ENCODE measurements at regions not wholly inside any gene's neighbourhood (a gene's known extent, or its start where the extent isn't known, plus 50 kb on each side); places are given as distances from the start of the nearest gene placed in this dataset.

DNA sequence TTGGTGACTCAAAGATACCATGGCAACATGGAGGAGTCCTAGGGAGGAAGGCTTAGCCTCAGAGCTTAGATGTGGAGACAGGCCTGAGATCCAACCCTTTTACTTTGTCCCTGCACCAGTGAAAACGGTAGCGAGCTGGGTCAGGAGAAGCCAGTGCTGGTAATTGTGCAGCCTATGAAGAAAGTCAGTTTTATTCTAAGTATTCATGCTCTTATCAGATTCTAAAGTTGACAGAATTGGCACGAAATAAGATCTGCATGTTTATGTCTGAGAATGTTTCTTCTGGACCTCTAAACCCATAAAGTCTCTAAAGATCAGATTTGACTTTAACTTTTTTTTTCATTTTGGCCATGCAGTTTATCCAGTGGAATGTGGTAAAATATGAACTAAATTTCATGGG, 93.8 kb downstream of the SCG2 start:
- Histone ChIP-seq H4K20me1 (ENCODE audit: insufficient read depth, low read length) (no peaks in the 10 kb centered on the region), H3K79me2 (ENCODE audit: low read length) (no peaks in the 10 kb centered on the region), H3K9me3 (ENCODE audit: insufficient read depth, low read length) (no peaks in the 10 kb centered on the region), H3K27ac (ENCODE audit: low read length) (no peak overlapping the region), H3K27me3 (ENCODE audit: low read depth, low read length) (no peaks in the 10 kb centered on the region), H3K36me3 (replicated peaks; ENCODE audit: low read depth, low read length) (no peaks in the 10 kb centered on the region), H3K4me1 (ENCODE audit: low read length) (no peaks in the 10 kb centered on the region), H2AFZ (ENCODE audit: low read depth, low read length) (no peak overlapping the region), H3K4me3 (ENCODE audit: low read length) (no peak overlapping the region), H3K9ac (ENCODE audit: low read length) (no peak overlapping the region), H3K4me2 (ENCODE audit: low read length) (no peak overlapping the region)
- TF ChIP-seq CTCF (IDR thresholded peaks at IDR 0.05; ENCODE audit: low read depth, low read length) (no peak), EZH2phosphoT487 (IDR thresholded peaks at IDR 0.05; ENCODE audit: low read depth) (no peak)

DNA sequence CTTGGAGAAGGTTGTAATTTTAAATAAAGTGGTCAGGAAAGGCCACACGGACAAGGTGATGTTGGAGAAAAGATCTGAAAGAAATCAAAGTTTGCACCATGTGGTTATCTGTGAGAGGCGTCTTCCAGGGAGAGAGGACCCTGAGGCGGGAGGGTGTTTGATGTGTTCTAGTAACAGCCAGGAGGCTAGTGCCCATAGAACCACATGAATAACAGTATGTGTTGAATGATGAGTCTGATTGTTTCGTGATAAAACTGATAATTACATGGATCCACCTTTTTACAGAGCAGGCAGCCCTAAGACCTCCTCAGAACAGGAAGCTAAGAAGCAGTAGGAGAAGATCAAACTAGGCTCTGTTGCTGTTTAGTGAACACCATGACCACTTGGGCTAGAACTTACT, 91.4 kb downstream of the SCG2 start:
- no peaks in the 10 kb centered on the region for H3K4me1 ChIP-seq (ENCODE audit: low read length)
- H3K79me2 ChIP-seq (ENCODE audit: low read length): no peaks in the 10 kb centered on the region
- H3K9ac ChIP-seq (ENCODE audit: low read length): no peak overlapping the region
- no peak overlapping the region for H2AFZ ChIP-seq (ENCODE audit: low read depth, low read length)
- no peaks in the 10 kb centered on the region for H4K20me1 ChIP-seq (ENCODE audit: insufficient read depth, low read length)
- no peak overlapping the region for H3K4me3 ChIP-seq (ENCODE audit: low read length)
- no peak overlapping the region for H3K27ac ChIP-seq (ENCODE audit: low read length)
- no peak overlapping the region for H3K4me2 ChIP-seq (ENCODE audit: low read length)
- H3K36me3 ChIP-seq (replicated peaks; ENCODE audit: low read depth, low read length): no peaks in the 10 kb centered on the region
- no peaks in the 10 kb centered on the region for H3K9me3 ChIP-seq (ENCODE audit: insufficient read depth, low read length)
- TF ChIP-seq CTCF (IDR thresholded peaks at IDR 0.05; ENCODE audit: low read depth, low read length): no peak
- H3K27me3 ChIP-seq (ENCODE audit: low read depth, low read length): no peaks in the 10 kb centered on the region

DNA sequence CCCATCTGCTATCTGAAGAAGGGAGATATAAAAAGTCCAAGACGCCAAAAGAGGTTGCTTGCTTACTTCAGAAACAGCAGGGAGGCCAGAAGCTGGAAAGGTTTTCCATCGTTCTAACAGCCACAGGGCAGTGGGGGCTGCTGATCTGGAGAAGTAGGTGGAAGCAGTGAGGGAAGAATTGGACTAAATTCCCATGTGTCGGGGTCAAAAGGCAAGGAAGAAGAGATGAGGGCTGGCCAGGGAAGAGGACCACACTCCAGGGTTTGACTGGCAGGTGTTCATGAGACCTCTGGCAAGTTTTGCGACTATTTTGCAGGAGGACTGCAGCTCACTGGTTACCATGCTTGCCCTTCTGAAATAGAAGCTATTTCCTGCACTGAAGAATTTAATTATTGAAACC, 91.0 kb downstream of the SCG2 start:
- Histone ChIP-seq H3K36me3 (replicated peaks; ENCODE audit: low read depth, low read length) (no peaks in the 10 kb centered on the region), H3K4me3 (ENCODE audit: low read length) (no peak overlapping the region), H3K4me1 (ENCODE audit: low read length) (no peaks in the 10 kb centered on the region), H4K20me1 (ENCODE audit: insufficient read depth, low read length) (no peaks in the 10 kb centered on the region), H2AFZ (ENCODE audit: low read depth, low read length) (no peak overlapping the region), H3K4me2 (ENCODE audit: low read length) (no peak overlapping the region), H3K79me2 (ENCODE audit: low read length) (no peaks in the 10 kb centered on the region), H3K27ac (ENCODE audit: low read length) (no peak overlapping the region), H3K9me3 (ENCODE audit: insufficient read depth, low read length) (no peaks in the 10 kb centered on the region), H3K9ac (ENCODE audit: low read length) (no peak overlapping the region), H3K27me3 (ENCODE audit: low read depth, low read length) (no peaks in the 10 kb centered on the region)
- TF ChIP-seq EZH2phosphoT487 (IDR thresholded peaks at IDR 0.05; ENCODE audit: low read depth): no peak
- no peak for TF ChIP-seq CTCF (IDR thresholded peaks at IDR 0.05; ENCODE audit: low read depth, low read length)

DNA sequence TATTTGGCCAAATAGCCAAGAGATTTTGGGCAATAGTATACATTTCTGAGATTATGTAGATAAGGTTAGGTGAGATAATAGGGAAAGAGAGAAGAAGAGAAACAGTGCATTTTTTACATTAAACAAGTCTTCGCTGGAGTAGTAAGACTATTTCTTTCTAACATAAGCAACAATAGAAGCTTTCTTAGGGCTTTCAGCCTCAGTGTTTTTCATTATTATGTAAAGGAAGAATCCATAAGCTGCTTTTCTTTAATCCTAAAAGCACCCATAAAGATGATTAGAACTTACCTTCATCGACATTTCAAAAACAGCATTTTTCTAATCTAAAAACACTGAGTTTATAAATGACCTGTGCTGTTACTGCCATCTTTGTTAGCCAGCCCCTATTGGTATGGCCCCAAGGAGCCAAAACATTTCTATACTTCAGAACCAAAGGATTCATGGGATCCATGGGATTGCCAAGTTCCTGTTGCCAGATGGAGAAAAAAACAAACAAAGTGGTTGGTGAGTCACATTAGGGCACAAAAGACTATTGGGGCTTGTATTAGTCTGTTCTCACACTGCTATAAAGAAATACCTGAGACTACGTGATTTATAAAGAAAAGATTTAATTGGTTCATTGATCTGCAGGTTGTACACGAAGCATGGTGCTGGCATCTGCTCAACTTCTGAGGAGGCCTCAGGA, 88.2 kb downstream of the SCG2 start:
- H3K79me2 ChIP-seq (ENCODE audit: low read length): no peaks in the 10 kb centered on the region
- no peaks in the 10 kb centered on the region for H3K36me3 ChIP-seq (replicated peaks; ENCODE audit: low read depth, low read length)
- no peak overlapping the region for H3K4me2 ChIP-seq (ENCODE audit: low read length)
- no peaks in the 10 kb centered on the region for H4K20me1 ChIP-seq (ENCODE audit: insufficient read depth, low read length)
- no peak overlapping the region for H3K9ac ChIP-seq (ENCODE audit: low read length)
- H3K9me3 ChIP-seq (ENCODE audit: insufficient read depth, low read length): no peaks in the 10 kb centered on the region
- H3K4me1 ChIP-seq (ENCODE audit: low read length): no peaks in the 10 kb centered on the region
- H3K27me3 ChIP-seq (ENCODE audit: low read depth, low read length): no peaks in the 10 kb centered on the region
- no peak overlapping the region for H3K4me3 ChIP-seq (ENCODE audit: low read length)
- no peak overlapping the region for H3K27ac ChIP-seq (ENCODE audit: low read length)
- H2AFZ ChIP-seq (ENCODE audit: low read depth, low read length): no peak overlapping the region
- TF ChIP-seq EZH2phosphoT487 (IDR thresholded peaks at IDR 0.05; ENCODE audit: low read depth) (no peak), CTCF (IDR thresholded peaks at IDR 0.05; ENCODE audit: low read depth, low read length) (no peak)

Measured in OCI-LY3 (cell line).